GM19043 (cell line): ENCODE measurements at regions not wholly inside any gene's neighbourhood (a gene's known extent, or its start where the extent isn't known, plus 50 kb on each side); places are given as distances from the start of the nearest gene placed in this dataset.

Experiments
- ATAC-seq: cut with Tn5 transposase; IDR thresholded peaks from one replicate; pipeline ENCODE4 v1.9.1; 2021; ENCODE audit warnings: low read depth; ENCODE audit not compliant: unreplicated experiment

DNA sequence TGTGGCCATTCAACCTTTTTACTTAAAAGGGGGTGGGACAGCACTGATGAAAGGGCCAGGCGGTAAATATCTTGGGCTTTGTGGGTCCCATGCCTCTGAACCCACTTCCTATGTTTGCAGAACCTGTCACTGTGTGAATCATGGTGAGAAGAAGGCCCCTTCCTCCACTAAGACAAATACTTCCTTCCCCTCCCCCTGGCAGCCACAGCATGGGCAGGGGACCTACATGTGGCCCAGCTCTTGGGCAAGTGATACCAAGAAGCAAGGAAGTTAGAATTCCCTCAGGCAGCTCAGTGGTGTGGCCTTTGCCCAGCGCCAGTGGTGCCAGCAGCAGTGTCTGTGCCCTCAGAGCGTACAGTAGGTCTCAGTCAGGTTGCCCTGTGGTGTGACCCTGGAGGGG lies 168.6 kb downstream of the TRIM33 start:
- ATAC-seq = no peak

DNA sequence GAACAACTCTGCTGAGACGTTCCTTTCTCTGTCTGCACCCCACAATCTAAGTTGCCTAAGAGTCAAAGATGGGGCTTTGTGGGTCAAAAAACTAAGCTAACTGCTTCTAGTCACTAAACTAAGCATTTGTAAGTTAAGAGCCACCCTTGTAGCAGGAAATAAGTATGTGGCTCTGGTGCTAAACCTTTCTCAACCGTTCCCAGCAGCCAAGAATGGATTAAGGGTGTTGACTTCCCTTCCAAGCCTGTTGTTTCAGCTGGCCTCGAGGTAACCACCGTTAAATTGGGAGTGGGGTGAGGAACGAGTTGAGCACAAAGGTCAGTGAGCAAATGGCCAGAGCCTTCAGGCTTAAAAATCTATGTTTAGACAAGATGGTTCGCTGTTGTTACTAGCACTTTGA lies 169.1 kb downstream of the TRIM33 start:
- ATAC-seq = no peak

DNA sequence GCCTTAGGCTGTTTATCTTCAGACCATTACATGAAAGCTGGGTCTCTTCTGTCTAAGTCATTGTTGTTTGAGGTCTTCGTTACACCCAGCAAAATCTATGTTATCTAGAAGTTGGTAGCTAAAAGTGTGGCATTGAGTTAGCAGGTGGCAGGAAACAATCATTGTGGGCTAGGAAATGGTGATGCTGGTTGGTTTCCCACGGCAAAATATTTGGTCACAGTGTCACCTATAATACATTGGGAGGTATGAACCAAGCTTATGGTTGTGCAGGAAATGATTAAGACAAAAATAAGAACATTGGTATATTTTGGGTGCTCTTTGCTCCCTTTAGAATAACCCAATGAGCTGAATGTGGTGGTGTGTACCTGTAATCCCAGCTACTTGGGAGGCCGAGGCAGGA lies 169.7 kb downstream of the TRIM33 start:
- no peak for ATAC-seq

DNA sequence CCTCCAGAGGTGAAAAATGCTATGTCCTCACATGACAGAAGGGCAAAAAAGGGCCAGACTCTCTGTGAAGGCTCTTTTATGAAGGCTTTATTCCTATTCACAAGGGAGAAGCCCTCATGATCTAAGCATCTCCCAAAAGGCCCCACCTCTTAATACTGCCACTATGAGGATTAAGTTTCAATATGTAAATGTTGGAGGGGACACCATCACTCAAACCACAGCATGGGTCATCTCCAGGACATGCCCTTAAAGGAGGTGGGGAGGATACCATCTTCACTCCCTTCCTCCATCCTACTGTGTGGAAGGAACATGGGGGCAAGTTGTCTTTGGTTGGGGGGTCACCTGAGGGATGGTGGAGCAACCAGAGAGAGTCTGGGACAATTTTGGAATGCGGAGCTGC lies 170.1 kb downstream of the TRIM33 start:
- no peak for ATAC-seq

DNA sequence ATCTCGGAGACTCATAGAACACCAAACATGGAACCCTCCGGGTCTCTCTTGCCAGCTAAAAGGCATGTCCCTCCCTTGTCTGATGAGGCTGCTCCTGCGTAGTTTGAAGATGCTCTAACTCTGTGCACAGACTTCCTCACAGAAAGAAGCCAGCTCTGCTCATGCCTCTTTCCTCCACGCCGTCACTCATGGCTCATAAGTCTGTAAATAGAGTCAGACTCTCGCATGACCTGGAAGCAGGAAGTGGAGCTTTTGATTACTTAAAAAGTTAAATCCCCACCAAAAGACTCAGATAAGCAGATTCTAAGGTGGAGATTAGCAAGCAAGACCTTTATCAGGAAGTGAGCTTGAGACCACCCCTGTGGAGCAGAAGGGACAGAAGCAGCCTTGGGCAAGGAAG lies 171.6 kb downstream of the TRIM33 start:
- no peak for ATAC-seq

DNA sequence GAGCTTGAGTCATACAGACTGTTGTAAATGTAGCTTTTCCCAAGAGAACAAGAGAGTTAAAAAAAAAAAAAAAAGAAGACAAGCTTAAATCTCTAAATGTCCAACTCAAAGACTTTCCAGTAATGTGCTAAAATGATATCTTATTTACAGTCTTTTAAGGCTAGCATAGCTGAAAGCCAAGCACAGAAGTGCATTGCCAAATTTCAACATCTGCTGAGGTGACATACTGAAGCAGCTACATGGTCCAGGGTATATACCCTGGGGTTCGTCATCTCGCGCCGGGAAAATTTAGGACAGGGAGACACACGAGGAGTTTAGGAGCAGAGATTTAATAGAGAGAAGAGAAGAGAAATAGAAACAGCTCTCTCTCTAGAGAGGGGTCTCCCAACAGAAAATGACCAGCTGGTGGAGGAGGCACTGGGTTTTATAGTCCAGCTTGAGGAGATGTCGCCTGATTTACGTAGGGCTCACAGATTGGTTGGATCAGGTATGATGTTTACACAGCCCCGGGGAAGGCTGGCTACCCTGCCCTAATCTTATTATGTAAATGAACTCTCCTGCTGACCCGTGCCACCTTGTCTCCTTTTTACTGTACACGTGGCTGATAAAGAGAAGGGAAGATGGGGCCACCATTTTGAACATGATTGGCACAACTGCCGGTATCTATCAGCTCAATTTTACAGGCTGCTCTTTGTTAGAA lies 172.7 kb downstream of the TRIM33 start:
- no peak for ATAC-seq

DNA sequence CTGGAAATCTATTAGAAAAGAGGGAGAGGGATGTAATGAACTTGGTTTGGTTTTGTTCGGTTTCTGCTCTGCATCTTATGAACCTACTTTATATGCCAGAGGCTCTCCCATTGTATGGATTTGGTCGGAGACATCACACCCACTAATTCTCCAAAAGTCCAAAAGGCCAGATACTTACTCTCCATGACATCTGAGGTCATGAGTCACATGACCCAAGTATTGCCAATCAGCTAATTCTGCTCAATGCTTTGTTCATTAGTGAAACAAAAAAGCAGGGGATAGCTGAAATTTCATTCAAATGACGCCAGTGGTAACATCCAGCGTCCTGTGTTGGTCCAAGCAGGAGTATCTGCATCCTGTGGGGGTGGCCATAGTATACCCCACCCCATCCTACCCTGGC lies 173.6 kb downstream of the TRIM33 start:
- no peak for ATAC-seq

DNA sequence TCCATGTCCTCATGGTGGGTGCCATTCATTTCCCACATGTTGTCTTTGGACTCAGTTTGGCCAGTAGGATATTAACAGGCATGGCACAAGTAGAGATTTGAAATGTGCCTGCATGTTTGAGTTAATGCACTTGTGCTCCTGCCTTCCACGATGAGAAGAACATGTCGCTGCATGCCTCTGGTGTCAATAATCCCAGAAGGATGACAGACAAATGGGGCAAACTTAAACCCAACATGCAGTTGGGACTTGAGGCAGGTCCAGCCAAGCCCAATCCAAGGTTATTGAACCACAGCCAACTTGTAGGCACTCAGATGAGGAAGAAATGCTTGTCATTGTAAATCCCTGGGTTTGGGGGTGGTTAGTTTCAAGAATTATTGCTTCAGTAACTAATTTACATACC lies 174.6 kb downstream of the TRIM33 start:
- no peak for ATAC-seq

DNA sequence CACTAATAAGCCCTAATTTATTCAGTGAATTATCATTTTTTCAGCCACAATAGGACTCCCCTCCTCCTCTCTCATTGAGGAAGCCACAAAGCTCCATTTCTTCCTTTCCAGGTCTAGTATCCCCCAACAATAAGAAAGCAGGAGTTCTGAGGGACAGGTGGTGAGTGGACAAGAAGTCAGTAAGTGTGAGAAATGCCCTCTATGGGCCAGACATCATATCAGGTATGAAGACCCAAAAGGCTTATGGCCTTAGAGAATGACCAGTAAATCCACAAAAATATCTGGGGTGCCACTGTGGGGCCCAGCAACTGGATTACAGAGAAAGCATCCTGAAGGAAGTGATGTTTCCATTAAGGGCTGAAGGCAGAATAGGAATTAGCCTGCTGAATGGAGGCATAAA lies 175.7 kb downstream of the TRIM33 start:
- ATAC-seq = no peak

DNA sequence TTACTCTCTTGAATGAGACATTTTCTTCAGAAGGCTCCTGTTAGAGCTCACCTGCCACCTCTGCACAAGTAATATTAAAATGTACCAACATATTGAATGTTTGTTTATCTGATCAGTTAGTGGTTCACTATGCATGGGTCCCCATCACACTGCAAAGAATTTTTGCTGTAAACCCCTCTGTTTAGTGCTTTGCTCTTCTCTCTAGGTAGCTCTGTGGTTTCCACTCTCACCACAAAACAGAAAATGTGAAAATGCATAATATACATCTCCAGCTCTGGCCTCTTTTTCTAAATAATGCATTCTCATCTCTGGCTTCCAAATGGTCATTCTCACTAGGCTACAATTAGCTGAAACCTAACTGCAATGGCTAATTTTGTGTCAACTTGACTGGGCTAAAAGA lies 176.7 kb downstream of the TRIM33 start:
- ATAC-seq = no peak

DNA sequence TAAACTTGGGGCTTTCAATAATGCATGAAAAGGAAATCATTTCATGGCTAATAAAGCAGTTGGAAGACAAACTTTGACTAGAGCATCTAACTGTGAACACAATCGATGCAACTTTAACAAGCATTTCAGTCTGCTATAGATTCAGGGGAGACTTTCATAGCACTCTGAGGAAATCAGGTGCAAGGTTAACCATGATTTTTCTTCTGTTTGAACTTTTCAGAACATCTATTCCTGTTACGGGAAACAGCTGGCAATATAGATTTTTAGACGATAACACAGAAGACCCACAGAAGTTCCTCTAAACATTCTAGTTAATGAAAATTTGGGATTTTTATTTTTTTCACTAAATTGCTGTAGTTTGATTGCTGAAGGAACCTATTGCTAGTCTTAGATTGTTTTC lies 177.3 kb downstream of the TRIM33 start:
- ATAC-seq = no peak

DNA sequence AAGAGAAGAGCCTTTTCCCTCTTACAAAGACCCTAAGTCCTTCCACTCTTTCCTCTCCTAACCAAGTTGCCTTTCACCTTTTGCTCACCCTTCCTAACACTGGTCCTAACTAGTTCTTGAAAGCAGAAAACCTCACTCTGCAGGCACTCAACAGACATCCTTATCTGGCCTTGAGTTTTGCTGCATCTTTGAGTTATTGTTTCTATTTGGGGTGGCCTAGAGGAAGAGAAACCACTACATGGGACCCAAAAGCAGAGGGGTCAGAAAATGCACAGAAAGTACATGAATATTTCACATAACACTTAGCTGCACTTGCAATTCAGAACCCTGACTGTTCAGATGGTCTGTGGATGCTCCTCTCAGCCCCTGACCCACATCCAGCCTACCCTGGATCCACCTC lies 178.3 kb upstream of the SYT6 start:
- ATAC-seq = no peak

DNA sequence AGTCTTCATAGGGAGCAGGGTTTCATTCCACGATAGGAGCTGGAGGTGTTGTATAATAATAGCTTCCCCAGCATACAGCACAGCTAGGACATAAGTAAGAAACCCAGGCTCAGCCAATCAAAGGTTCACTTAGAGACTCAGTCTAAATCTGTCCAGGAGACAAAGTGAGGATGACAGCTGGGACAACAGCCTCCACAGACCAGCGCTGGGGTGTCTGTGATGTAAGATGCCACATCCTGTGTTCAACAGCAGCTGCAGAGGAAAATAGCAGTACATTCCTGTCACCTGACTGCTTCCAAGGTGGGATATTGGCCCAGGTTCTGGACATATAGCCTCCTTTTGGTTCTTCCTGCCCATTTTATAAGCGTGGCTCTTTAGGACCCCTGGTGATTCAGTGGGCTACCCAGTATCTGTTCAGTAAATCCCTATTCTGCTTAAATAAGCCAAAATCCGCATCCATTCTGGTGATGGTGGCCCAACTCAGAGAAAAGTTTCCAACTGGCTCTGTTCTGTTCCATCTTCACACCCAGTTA lies 176.8 kb upstream of the SYT6 start:
- no peak for ATAC-seq

DNA sequence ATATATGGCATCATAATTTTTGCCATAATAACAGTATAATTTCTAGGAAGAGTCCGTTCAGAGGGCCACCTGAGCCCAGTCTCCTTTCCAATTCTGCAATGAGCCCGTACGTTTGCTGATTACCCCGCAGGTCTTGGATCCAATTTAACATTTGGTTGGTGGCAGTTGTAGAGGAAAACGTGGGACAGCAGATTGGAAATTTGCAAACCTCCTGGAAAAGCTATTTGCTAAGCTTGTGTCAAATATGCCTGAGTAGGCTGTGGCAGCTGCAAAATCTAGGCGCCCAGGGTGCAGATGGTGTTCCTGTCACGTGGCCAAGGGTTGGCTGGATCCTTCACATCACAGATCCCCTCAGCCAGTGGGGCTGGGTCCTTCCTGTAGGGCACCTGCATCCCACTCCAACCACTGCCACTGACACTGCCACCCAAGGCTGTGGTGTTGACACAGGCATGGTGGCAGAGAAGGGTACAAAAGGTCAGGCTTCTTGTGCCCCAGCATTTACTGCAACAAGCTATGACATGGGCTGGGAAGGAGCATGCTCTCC lies 174.8 kb upstream of the SYT6 start:
- ATAC-seq = no peak

DNA sequence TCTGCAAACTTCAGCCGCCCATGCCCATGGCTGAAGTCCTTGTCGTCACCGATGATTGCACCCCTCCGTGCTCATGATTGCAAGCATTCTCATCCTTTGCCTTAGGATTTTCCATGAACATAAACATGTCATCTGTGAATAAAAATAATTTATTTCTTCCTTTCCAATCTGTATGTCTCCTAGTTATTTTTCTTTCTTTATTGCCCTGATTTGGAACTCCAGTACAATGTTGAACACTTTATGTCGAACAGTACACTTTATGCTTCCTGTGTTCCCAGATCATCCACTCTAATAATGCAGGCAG lies 170.9 kb upstream of the SYT6 start:
- ATAC-seq = no peak

DNA sequence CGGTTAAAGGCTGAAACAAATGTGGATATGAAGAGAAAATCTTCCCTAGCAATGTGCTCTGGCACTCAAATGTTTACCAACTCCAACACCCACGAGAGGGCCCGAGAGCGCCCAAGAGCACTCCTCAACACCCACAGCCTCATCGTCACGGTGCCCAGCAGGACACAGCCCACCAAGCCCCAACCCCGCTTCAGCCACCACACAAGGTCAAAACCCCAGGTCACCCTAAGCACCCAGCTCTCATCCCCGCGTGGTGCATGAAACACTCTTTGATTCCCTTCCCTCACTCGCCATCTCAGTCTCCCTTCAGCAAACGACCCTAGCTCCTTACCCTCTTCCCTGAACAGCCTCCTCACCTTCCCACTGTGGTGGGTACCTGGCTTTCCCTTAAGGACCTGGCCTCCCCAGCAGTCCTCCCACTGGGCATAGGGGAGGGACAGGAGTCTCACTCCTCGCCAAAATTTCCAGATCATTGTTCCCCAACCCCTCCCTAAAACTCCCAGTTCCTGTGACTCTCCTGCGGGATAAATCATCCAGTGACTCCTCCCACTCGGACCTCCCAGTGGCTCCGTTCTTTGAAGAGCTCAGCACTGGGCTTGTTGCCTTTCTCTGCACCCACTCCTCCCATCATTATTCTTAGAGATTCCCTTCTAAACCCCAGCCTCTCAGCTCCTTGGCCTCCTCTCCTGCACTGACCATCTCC lies 170.4 kb upstream of the SYT6 start:
- no peak for ATAC-seq

DNA sequence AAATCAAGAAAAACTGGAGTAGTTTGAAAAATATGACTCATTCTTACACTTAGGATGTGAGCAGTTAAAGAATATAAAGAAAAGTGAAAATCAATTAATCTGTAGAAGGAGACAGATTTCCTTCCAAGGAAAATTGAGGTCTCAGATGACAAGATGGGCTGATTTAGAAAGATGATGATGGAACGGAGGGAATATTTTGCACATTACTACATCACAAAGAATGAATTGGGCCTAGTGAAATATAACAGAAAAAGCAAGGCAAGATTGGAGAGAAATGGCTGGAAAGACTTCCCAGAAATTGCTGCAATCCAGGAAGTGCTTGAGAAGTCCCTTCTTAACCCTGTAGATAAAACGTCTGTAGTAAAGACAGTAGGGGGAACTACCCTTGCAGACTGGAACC lies 169.1 kb upstream of the SYT6 start:
- no peak for ATAC-seq

DNA sequence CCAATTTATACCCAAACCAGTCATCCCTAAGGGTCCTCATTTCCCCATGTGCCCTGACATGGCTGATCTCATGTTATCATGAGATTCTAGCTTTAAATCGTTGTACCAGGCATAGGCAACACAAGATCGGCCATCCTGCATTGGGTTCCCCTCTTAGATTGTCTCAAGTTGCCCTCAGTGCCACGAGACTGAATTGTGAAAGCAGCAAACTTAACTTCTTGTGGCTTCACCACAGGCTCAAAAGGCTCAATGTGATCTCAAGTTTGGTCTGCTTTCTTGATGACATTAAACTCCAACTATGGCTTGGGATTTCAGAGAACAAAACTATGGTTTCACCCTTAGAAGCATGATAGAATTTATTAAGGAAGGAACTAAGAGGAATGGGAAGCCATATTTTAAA lies 168.5 kb upstream of the SYT6 start:
- ATAC-seq = no peak

DNA sequence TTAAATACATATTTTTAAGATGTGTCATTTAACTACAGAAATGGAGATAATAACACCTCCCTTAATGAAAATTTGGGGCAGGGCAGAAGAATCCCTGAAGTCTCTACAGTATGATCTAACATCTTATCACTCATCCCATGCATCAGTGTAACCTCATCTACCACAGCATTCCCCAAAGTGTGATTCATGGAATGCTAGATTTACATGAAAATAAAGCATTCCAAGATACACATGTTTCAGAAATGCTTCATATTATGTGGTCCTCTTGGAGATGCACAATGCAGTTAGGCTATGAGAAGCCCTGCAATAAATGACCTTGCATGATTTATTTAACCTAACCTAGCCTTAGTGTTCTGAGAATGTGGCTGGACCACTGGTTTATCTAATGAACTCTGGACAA lies 166.9 kb upstream of the SYT6 start:
- no peak for ATAC-seq

DNA sequence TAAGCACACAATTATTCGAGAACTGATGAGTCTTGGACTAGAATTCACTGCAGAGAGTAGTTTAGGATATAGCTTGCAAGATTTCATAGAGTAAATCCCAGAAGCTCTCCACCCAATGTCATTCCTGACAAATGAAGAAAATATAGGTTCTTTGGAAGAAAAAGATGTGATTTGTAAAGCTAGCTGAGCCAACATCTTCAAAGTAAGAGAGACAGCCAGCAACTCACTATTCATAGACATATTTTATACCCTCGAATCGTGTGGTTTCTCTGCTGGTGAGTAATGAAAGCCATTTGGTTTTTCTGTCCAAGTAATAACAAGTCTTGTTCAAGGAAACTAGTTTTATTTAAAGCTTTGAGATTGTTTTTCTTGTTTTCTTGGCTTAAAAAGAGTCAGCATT lies 165.7 kb upstream of the SYT6 start:
- ATAC-seq = no peak

DNA sequence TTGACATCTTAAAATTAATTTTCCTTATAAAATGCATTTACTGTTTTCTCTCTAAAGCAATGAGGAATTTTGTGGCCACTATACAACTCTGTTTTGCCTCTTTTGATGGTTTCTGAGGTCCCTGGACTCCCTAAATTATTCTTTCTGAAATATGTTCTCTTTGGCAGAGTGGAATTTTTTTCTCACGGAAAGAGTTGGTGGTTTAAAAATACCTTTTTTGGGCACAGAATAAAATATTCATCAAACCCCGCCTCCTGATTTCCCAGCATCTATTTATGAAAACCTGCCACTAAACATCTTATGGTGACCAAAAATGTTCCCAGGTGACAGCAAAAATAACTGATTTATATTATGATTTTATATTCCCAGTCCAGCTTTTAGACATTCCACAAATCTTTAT lies 165.3 kb upstream of the SYT6 start:
- no peak for ATAC-seq

DNA sequence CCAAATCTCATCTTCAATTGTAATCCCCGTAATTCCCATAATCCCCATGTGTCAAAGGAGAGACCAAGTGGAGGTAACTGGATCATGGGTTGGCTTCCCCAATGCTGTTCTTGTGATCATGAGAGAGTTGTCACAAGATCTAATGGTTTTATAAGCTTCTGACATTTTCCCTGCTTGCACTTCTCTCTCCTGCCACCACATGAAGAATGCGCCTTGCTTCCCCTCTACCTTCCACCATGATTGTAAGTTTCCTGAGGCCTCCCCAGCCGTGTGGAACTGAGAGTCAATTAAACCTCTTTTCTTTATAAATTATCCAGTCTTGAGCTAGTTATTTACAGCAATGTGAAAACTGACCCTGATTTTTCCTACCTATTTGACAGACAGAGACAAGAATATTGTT lies 162.5 kb upstream of the SYT6 start:
- ATAC-seq = no peak
